ENCODE measurements at regions not wholly inside any gene's neighbourhood (a gene's known extent, or its start where the extent isn't known, plus 50 kb on each side); places are given as distances from the start of the nearest gene placed in this dataset.

GRCh38 chr2:136295168-136295567 lies 177.2 kb upstream of the CXCR4 start:
- TF ChIP-seq FOXM1 (IDR thresholded peaks at IDR 0.05; ENCODE audit: borderline replicate concordance), result no peak
- TF ChIP-seq LEF1 (IDR thresholded peaks at IDR 0.05; ENCODE audit: borderline replicate concordance), result no peak
- TF ChIP-seq CTBP1 (IDR thresholded peaks at IDR 0.05; ENCODE audit: borderline replicate concordance), result no peak
- no peak for TF ChIP-seq FOXA1 (IDR thresholded peaks at IDR 0.05)
- TF ChIP-seq FOXK2 (IDR thresholded peaks at IDR 0.05), result no peak
- DNase-seq (ENCODE audit: extremely low spot score), result no peak
- CTCF ChIA-PET, result no interaction called here
- POLR2A ChIA-PET, result no interaction called here

- DNase-seq (ENCODE audit: extremely low spot score), result no peak
- ChIA-PET POLR2A (no interaction called here), CTCF (no interaction called here)
- TF ChIP-seq LEF1 (IDR thresholded peaks at IDR 0.05; ENCODE audit: borderline replicate concordance) (no peak), TARDBP (IDR thresholded peaks at IDR 0.05) (no peak), BHLHE40 (IDR thresholded peaks at IDR 0.05; ENCODE audit: borderline replicate concordance) (no peak), PKNOX1 (IDR thresholded peaks at IDR 0.05) (no peak), L3MBTL2 (conservative IDR thresholded peaks at IDR 0.05) (no peak), ARNT (IDR thresholded peaks at IDR 0.05) (no peak), FOXM1 (IDR thresholded peaks at IDR 0.05; ENCODE audit: borderline replicate concordance) (no peak), HDGF (IDR thresholded peaks at IDR 0.05; ENCODE audit: borderline replicate concordance) (no peak)
Observed at GRCh38 chr2:136291871-136292270, 173.9 kb upstream of the CXCR4 start.

- POLR2A ChIA-PET, result no interaction called here
- no peak for DNase-seq (ENCODE audit: extremely low spot score)
- CTCF ChIA-PET, result no interaction called here
- TF ChIP-seq PKNOX1 (IDR thresholded peaks at IDR 0.05), result no peak
- TF ChIP-seq NFRKB (IDR thresholded peaks at IDR 0.05), result no peak
- TF ChIP-seq L3MBTL2 (conservative IDR thresholded peaks at IDR 0.05), result no peak
- TF ChIP-seq SUZ12 (IDR thresholded peaks at IDR 0.05), result no peak
- TF ChIP-seq ELF4 (IDR thresholded peaks at IDR 0.05), result no peak
- no peak for TF ChIP-seq TARDBP (IDR thresholded peaks at IDR 0.05)
- TF ChIP-seq FOXK2 (IDR thresholded peaks at IDR 0.05), result no peak
- TF ChIP-seq SP1 (IDR thresholded peaks at IDR 0.05), result no peak
- no peak for TF ChIP-seq CTBP1 (IDR thresholded peaks at IDR 0.05; ENCODE audit: borderline replicate concordance)
- no peak for TF ChIP-seq FOXM1 (IDR thresholded peaks at IDR 0.05; ENCODE audit: borderline replicate concordance)
- TF ChIP-seq LEF1 (IDR thresholded peaks at IDR 0.05; ENCODE audit: borderline replicate concordance), result no peak
- no peak for TF ChIP-seq ARNT (IDR thresholded peaks at IDR 0.05)
- no peak for TF ChIP-seq FOXA1 (IDR thresholded peaks at IDR 0.05)
- no peak for TF ChIP-seq BHLHE40 (IDR thresholded peaks at IDR 0.05; ENCODE audit: borderline replicate concordance)
- no peak for TF ChIP-seq HDGF (IDR thresholded peaks at IDR 0.05; ENCODE audit: borderline replicate concordance)
- no peak for TF ChIP-seq ZNF384 (IDR thresholded peaks at IDR 0.05)
Observed at GRCh38 chr2:136290326-136290725, 172.4 kb upstream of the CXCR4 start.

GRCh38 chr2:136288249-136288648 lies 170.3 kb upstream of the CXCR4 start:
- ChIA-PET CTCF (no interaction called here), POLR2A (no interaction called here)
- TF ChIP-seq PKNOX1 (IDR thresholded peaks at IDR 0.05) (no peak), SP1 (IDR thresholded peaks at IDR 0.05) (no peak), ELF4 (IDR thresholded peaks at IDR 0.05) (no peak), TARDBP (IDR thresholded peaks at IDR 0.05) (no peak), HDGF (IDR thresholded peaks at IDR 0.05; ENCODE audit: borderline replicate concordance) (no peak), CTBP1 (IDR thresholded peaks at IDR 0.05; ENCODE audit: borderline replicate concordance) (no peak), LEF1 (IDR thresholded peaks at IDR 0.05; ENCODE audit: borderline replicate concordance) (no peak), SUZ12 (IDR thresholded peaks at IDR 0.05) (no peak), ZNF384 (IDR thresholded peaks at IDR 0.05) (no peak), FOXA1 (IDR thresholded peaks at IDR 0.05) (no peak), BHLHE40 (IDR thresholded peaks at IDR 0.05; ENCODE audit: borderline replicate concordance) (no peak), FOXK2 (IDR thresholded peaks at IDR 0.05) (no peak), FOXM1 (IDR thresholded peaks at IDR 0.05; ENCODE audit: borderline replicate concordance) (no peak), NFRKB (IDR thresholded peaks at IDR 0.05) (no peak), ARNT (IDR thresholded peaks at IDR 0.05) (no peak), L3MBTL2 (conservative IDR thresholded peaks at IDR 0.05) (no peak)
- no peak for DNase-seq (ENCODE audit: extremely low spot score)

- DNase-seq (ENCODE audit: extremely low spot score), result no peak
- POLR2A ChIA-PET, result no interaction called here
- TF ChIP-seq NFRKB (IDR thresholded peaks at IDR 0.05) (no peak), TARDBP (IDR thresholded peaks at IDR 0.05) (no peak), ELF4 (IDR thresholded peaks at IDR 0.05) (no peak), FOXA1 (IDR thresholded peaks at IDR 0.05) (no peak)
- CTCF ChIA-PET, result interaction anchor here (1.0 kb wide), 1 partner anchor 9 kb away, joined by 3 read pairs; no protein-coding TSS in a partner anchor
Observed at GRCh38 chr2:136286423-136286822, 168.5 kb upstream of the CXCR4 start.

GRCh38 chr2:136284226-136285119 lies 166.5 kb upstream of the CXCR4 start:
- ChIA-PET POLR2A (no interaction called here), CTCF (no interaction called here)
- no peak for DNase-seq (ENCODE audit: extremely low spot score)
- TF ChIP-seq NFRKB (IDR thresholded peaks at IDR 0.05) (no peak), FOXM1 (IDR thresholded peaks at IDR 0.05; ENCODE audit: borderline replicate concordance) (no peak), ZNF384 (IDR thresholded peaks at IDR 0.05) (no peak), HDGF (IDR thresholded peaks at IDR 0.05; ENCODE audit: borderline replicate concordance) (no peak), ARNT (IDR thresholded peaks at IDR 0.05) (no peak), L3MBTL2 (conservative IDR thresholded peaks at IDR 0.05) (no peak), FOXK2 (IDR thresholded peaks at IDR 0.05) (no peak), ELF4 (IDR thresholded peaks at IDR 0.05) (no peak)

Measured in HEK293T (cell line).